Spleen (tissue), 11 donors: ENCODE measurements at regions not wholly inside any gene's neighbourhood (a gene's known extent, or its start where the extent isn't known, plus 50 kb on each side); places are given as distances from the start of the nearest gene placed in this dataset.

Source experiments
- DNase-seq: peaks from one replicate; pipeline ENCODE4 v3.0.0-alpha.2; 2020
- H3K27ac ChIP-seq, 8 donors: fragments of 200-600 bp; sonication (generic) in 7 of 8; 1 replicate in 4 of 8; 2 replicates in 4 of 8; pipeline versions ENCODE4 v1.5.0 to v1.8.0; 2016 to 2021; ENCODE audit warnings: inconsistent platforms in 4 of 8, mild to moderate bottlenecking in 4 of 8, moderate library complexity in 1 of 8
- H3K27me3 ChIP-seq, 7 donors: fragments of 200-600 bp; sonication (generic) in 6 of 7; replicated peaks in 1 of 7; 1 replicate in 4 of 7; 2 replicates in 3 of 7; pipeline versions ENCODE4 v1.5.0 to v1.8.0; 2016 to 2021; ENCODE audit warnings: inconsistent platforms in 3 of 7, mild to moderate bottlenecking in 1 of 7
- H3K36me3 ChIP-seq, 6 donors: fragments of 200-600 bp; sonication (generic) in 5 of 6; 1 replicate in 4 of 6; 2 replicates in 2 of 6; pipeline versions ENCODE4 v1.5.0 to v1.8.0; 2016 to 2021; ENCODE audit warnings: inconsistent platforms in 2 of 6
- H3K4me1 ChIP-seq, 6 donors: fragments of 200-600 bp; sonication (generic) in 5 of 6; 1 replicate in 3 of 6; 2 replicates in 3 of 6; pipeline versions ENCODE4 v1.5.0 to v1.8.0; 2016 to 2021; ENCODE audit warnings: inconsistent platforms in 3 of 6
- H3K4me3 ChIP-seq, 8 donors: fragments of 200-600 bp; sonication (generic) in 7 of 8; 1 replicate in 4 of 8; 2 replicates in 4 of 8; pipeline versions ENCODE4 v1.5.0 to v1.8.0; 2016 to 2021; ENCODE audit warnings: inconsistent platforms in 4 of 8, mild to moderate bottlenecking in 4 of 8, moderate library complexity in 2 of 8
- H3K9me3 ChIP-seq, 8 donors: fragments of 200-600 bp; sonication (generic) in 7 of 8; 1 replicate in 4 of 8; 2 replicates in 4 of 8; pipeline versions ENCODE4 v1.5.0 to v1.8.0; 2016 to 2021; ENCODE audit warnings: inconsistent platforms in 4 of 8
- CTCF ChIP-seq, 11 experiments: fragments of 200-600 bp in 7 of 11; fragments of 450-650 bp in 4 of 11; sonication (generic) in 4 of 11; IDR thresholded peaks in 8 of 11; conservative IDR thresholded peaks in 3 of 11; 1 replicate in 7 of 11; 2 replicates in 4 of 11; pipeline versions ENCODE4 v1.4.0 to v1.8.0; 2016 to 2021; ENCODE audit warnings: antibody characterized with exemption in 11 of 11, inconsistent platforms in 4 of 11, mild to moderate bottlenecking in 1 of 11
- POLR2A ChIP-seq, 3 donors: fragments of 450-650 bp; IDR thresholded peaks; one replicate each; pipeline ENCODE4 v1.5.1; 2017; ENCODE audit warnings: antibody characterized with exemption in 3 of 3, mild to moderate bottlenecking in 1 of 3
- POLR2AphosphoS5 ChIP-seq, 3 donors: sonication (generic); formaldehyde crosslinking; IDR thresholded peaks; one replicate each; pipeline ENCODE4 v1.5.1; 2017; ENCODE audit warnings: antibody characterized with exemption in 3 of 3
- WGBS, 5 donors: extraction: QIAGEN DNeasy Blood & Tissue Kit in 3 of 5; methylation state at CpG; one replicate each; pipeline versions ENCODE4 v1.1.5 to v1.1.7; 2013 to 2018; 5-methylcytosine and 5-hydroxymethylcytosine counted together
- intact Hi-C: fragments of 100-400 bp; cut with DNase I; formaldehyde crosslinking; loops from one replicate; pipeline ENCODE4 v1.15.0; 2023; ENCODE audit warnings: low total_unique reads
- donor health status: healthy with polysubstance abuse.
- donor health status: DM: no; HTN: no; CAD: no; lungs with moderate emphysema.
- donor health status: DM: no; HTN: no; CAD: no.
- donor health status: Bipolar disorder and iron deficiency.
- donor health status: healthy.
- donor health status: DM: no; HTN: no; CAD: no.
- donor health status: DM: yes; HTN: yes; CAD: no.

- Histone ChIP-seq H3K9me3 (no peaks in the 10 kb centered on the region), H3K36me3 (no peaks in the 10 kb centered on the region), H3K4me1 (peaks cover 0 to 44% (median 17%) of the 10 kb centered on the region in 6 donors), H3K27ac (no peak overlapping the region), H3K27me3 (peaks cover 0 to 18% (median 0%) of the 10 kb centered on the region in 7 donors), H3K4me3 (no peak overlapping the region)
- WGBS, 5 donors, result 77 to 82% (median 79%) methylated on average over 11 of the region's 11 CpGs
- TF ChIP-seq CTCF (IDR thresholded peaks at IDR 0.05 in 8 of 11, conservative IDR thresholded peaks at IDR 0.05 in 3 of 11), result no peak
- no peak for TF ChIP-seq POLR2A (IDR thresholded peaks at IDR 0.05)
- DNase-seq, result no peak
- intact Hi-C loops, result no loop called here
These were observed 77.7 kb downstream of the MAP1LC3B2 start for GRCh38 chr12:116636608-116637519.

- DNase-seq, result no peak
- 21 to 38% (median 26%) methylated on average over 9 of the region's 9 CpGs for WGBS, 5 donors
- Histone ChIP-seq H3K36me3 (no peaks in the 10 kb centered on the region), H3K4me1 (peaks cover 0 to 44% (median 17%) of the 10 kb centered on the region in 6 donors), H3K9me3 (no peaks in the 10 kb centered on the region), H3K27me3 (peaks cover 0 to 18% (median 0%) of the 10 kb centered on the region in 7 donors), H3K27ac (peak overlapping the region in 4 of 8 donors; percentile 11 to 37 (median 24)), H3K4me3 (peak overlapping the region in 1 of 8 donors; percentile 35)
- intact Hi-C loops, result no loop called here
- TF ChIP-seq CTCF (IDR thresholded peaks at IDR 0.05 in 8 of 11, conservative IDR thresholded peaks at IDR 0.05 in 3 of 11) (no peak), POLR2A (IDR thresholded peaks at IDR 0.05) (no peak), POLR2AphosphoS5 (IDR thresholded peaks at IDR 0.05) (peak in 1 of 3 donors; percentile 22)
These were observed 76.3 kb downstream of the MAP1LC3B2 start for GRCh38 chr12:116635487-116635886.

GRCh38 chr12:116633476-116633875 lies 74.3 kb downstream of the MAP1LC3B2 start:
- no peaks in the 10 kb centered on the region for H3K36me3 ChIP-seq
- no peaks in the 10 kb centered on the region for H3K9me3 ChIP-seq
- 69 to 89% (median 76%) methylated on average over 5 of the region's 5 CpGs for WGBS, 5 donors
- peaks cover 0 to 43% (median 17%) of the 10 kb centered on the region in 6 donors for H3K4me1 ChIP-seq
- DNase-seq, result no peak
- intact Hi-C loops, result no loop called here
- TF ChIP-seq POLR2AphosphoS5 (IDR thresholded peaks at IDR 0.05), result no peak
- no peak for TF ChIP-seq POLR2A (IDR thresholded peaks at IDR 0.05)
- TF ChIP-seq CTCF (IDR thresholded peaks at IDR 0.05 in 8 of 11, conservative IDR thresholded peaks at IDR 0.05 in 3 of 11), result no peak
- no peak overlapping the region for H3K4me3 ChIP-seq
- H3K27ac ChIP-seq, result no peak overlapping the region
- peaks cover 0 to 18% (median 0%) of the 10 kb centered on the region in 7 donors for H3K27me3 ChIP-seq

GRCh38 chr12:116631619-116632018 lies 72.4 kb downstream of the MAP1LC3B2 start:
- intact Hi-C loops, result no loop called here

More at GRCh38 chr12:116631619-116632018, 72.4 kb downstream of the MAP1LC3B2 start:
- Histone ChIP-seq H3K4me3 (no peak overlapping the region), H3K27me3 (peaks cover 0 to 18% (median 0%) of the 10 kb centered on the region in 7 donors), H3K36me3 (no peaks in the 10 kb centered on the region), H3K4me1 (peaks cover 0 to 24% (median 16%) of the 10 kb centered on the region in 6 donors), H3K9me3 (no peaks in the 10 kb centered on the region), H3K27ac (no peak overlapping the region)
- TF ChIP-seq POLR2AphosphoS5 (IDR thresholded peaks at IDR 0.05) (no peak), CTCF (IDR thresholded peaks at IDR 0.05 in 8 of 11, conservative IDR thresholded peaks at IDR 0.05 in 3 of 11) (no peak), POLR2A (IDR thresholded peaks at IDR 0.05) (no peak)
- 91 to 96% (median 95%) methylated on average over 4 of the region's 4 CpGs for WGBS, 5 donors
- DNase-seq, result no peak
